Karpas-422 (cell line): ENCODE measurements at regions not wholly inside any gene's neighbourhood (a gene's known extent, or its start where the extent isn't known, plus 50 kb on each side); places are given as distances from the start of the nearest gene placed in this dataset.

Experiments
- DNase-seq: peaks from one replicate; pipeline ENCODE4 v3.0.0-alpha.2; 2015
- H2AFZ ChIP-seq: fragments of 200-600 bp; sonication (generic); 2 replicates; pipeline ENCODE4 v1.6.1; 2014; ENCODE audit warnings: antibody characterized with exemption, low read length, mixed read lengths
- H3K27ac ChIP-seq: fragments of 200-600 bp; sonication (generic); 2 replicates; pipeline ENCODE4 v1.5.1; 2014; ENCODE audit warnings: mild to moderate bottlenecking, low read length, moderate library complexity
- H3K27me3 ChIP-seq: fragments of 200-600 bp; sonication (generic); 2 replicates; pipeline ENCODE4 v1.6.1; 2014; ENCODE audit warnings: low read length, mixed read lengths
- H3K36me3 ChIP-seq: fragments of 200-600 bp; sonication (generic); 2 replicates; pipeline ENCODE4 v1.6.1; 2014; ENCODE audit warnings: low read length, mixed read lengths; ENCODE audit not compliant: insufficient read depth
- H3K4me1 ChIP-seq: fragments of 200-600 bp; sonication (generic); 2 replicates; pipeline ENCODE4 v1.6.1; 2014; ENCODE audit warnings: mild to moderate bottlenecking, low read length, mixed read lengths
- H3K4me2 ChIP-seq: fragments of 200-600 bp; sonication (generic); 2 replicates; pipeline ENCODE4 v1.6.1; 2014; ENCODE audit warnings: low read length, low read depth, mild to moderate bottlenecking; ENCODE audit not compliant: poor library complexity, severe bottlenecking
- H3K4me3 ChIP-seq: fragments of 200-600 bp; sonication (generic); 2 replicates; pipeline ENCODE4 v1.5.1; 2014; ENCODE audit warnings: mild to moderate bottlenecking, antibody characterized with exemption, low read length, mixed read lengths
- H3K79me2 ChIP-seq: fragments of 200-600 bp; sonication (generic); 2 replicates; pipeline ENCODE4 v1.6.1; 2014; ENCODE audit warnings: mild to moderate bottlenecking, low read length, mixed read lengths
- H3K9ac ChIP-seq: fragments of 200-600 bp; sonication (generic); 2 replicates; pipeline ENCODE4 v1.6.0; 2014; ENCODE audit warnings: low read length
- H3K9me2 ChIP-seq: fragments of 200-600 bp; sonication (generic), shearing (Covaris generic); replicated peaks from 2 replicates; pipeline ENCODE4 v1.6.0; 2014; ENCODE audit warnings: mild to moderate bottlenecking, low read length, moderate library complexity; ENCODE audit not compliant: insufficient read depth
- H3K9me3 ChIP-seq: fragments of 300-700, 200-600 bp; sonication (generic); 2 replicates; pipeline ENCODE4 v1.6.1; 2014; ENCODE audit warnings: low read length, mixed read lengths
- H4K20me1 ChIP-seq: fragments of 200-600 bp; sonication (generic); 2 replicates; pipeline ENCODE4 v1.6.1; 2014; ENCODE audit warnings: mild to moderate bottlenecking, antibody characterized with exemption, low read length, low read depth; ENCODE audit not compliant: insufficient read depth

GRCh38 chr5:56587381-56588130 is 227.8 kb upstream of the MAP3K1 start:
- no peak overlapping the region for H3K4me3 ChIP-seq
- no peak for DNase-seq

GRCh38 chr5:56585999-56586691 is 229.2 kb upstream of the MAP3K1 start:
- H2AFZ ChIP-seq = no peak overlapping the region
- peaks cover 16% of the 10 kb centered on the region for H3K4me1 ChIP-seq
- no peaks in the 10 kb centered on the region for H3K9me3 ChIP-seq
- DNase-seq = no peak
- no peaks in the 10 kb centered on the region for H3K79me2 ChIP-seq
- no peak overlapping the region for H3K27ac ChIP-seq
- H3K9ac ChIP-seq = no peak overlapping the region
- no peaks in the 10 kb centered on the region for H4K20me1 ChIP-seq
- H3K36me3 ChIP-seq = no peaks in the 10 kb centered on the region
- no peak overlapping the region for H3K4me3 ChIP-seq
- no peak overlapping the region for H3K4me2 ChIP-seq
- H3K27me3 ChIP-seq = no peaks in the 10 kb centered on the region
- H3K9me2 ChIP-seq = no peaks in the 10 kb centered on the region

More at GRCh38 chr5:56587381-56588130, 227.8 kb upstream of the MAP3K1 start:
- Histone ChIP-seq H3K4me2 (no peak overlapping the region), H3K36me3 (no peaks in the 10 kb centered on the region), H3K27me3 (no peaks in the 10 kb centered on the region), H2AFZ (no peak overlapping the region), H3K27ac (no peak overlapping the region), H3K9me2 (no peaks in the 10 kb centered on the region), H3K9ac (no peak overlapping the region), H3K4me1 (peaks cover 16% of the 10 kb centered on the region), H3K79me2 (no peaks in the 10 kb centered on the region), H4K20me1 (no peaks in the 10 kb centered on the region), H3K9me3 (no peaks in the 10 kb centered on the region)

- Histone ChIP-seq H3K4me3 (no peak overlapping the region), H3K4me2 (no peak overlapping the region), H3K9me2 (no peaks in the 10 kb centered on the region), H3K27me3 (no peaks in the 10 kb centered on the region), H4K20me1 (no peaks in the 10 kb centered on the region), H3K36me3 (no peaks in the 10 kb centered on the region), H3K9ac (no peak overlapping the region), H3K4me1 (peaks cover 16% of the 10 kb centered on the region), H3K9me3 (no peaks in the 10 kb centered on the region), H3K27ac (no peak overlapping the region), H3K79me2 (no peaks in the 10 kb centered on the region), H2AFZ (no peak overlapping the region)
- DNase-seq = no peak
These were observed 229.9 kb upstream of the MAP3K1 start for GRCh38 chr5:56585461-56585860.

- Histone ChIP-seq H3K4me1 (peaks cover 7% of the 10 kb centered on the region; the same call in 1 of the 2 replicates), H3K36me3 (no peaks in the 10 kb centered on the region), H3K79me2 (no peaks in the 10 kb centered on the region), H2AFZ (no peak overlapping the region), H4K20me1 (no peaks in the 10 kb centered on the region), H3K9me2 (no peaks in the 10 kb centered on the region), H3K27ac (no peak overlapping the region), H3K4me2 (no peak overlapping the region), H3K9ac (no peak overlapping the region), H3K9me3 (no peaks in the 10 kb centered on the region), H3K4me3 (no peak overlapping the region), H3K27me3 (no peaks in the 10 kb centered on the region)
- DNase-seq = no peak
These were observed 233.9 kb upstream of the MAP3K1 start for GRCh38 chr5:56581426-56581825.

GRCh38 chr5:56580864-56581263 is 234.5 kb upstream of the MAP3K1 start:
- DNase-seq = no peak
- Histone ChIP-seq H3K79me2 (no peaks in the 10 kb centered on the region), H3K9me3 (no peaks in the 10 kb centered on the region), H3K4me2 (no peak overlapping the region), H3K4me1 (peaks cover 7% of the 10 kb centered on the region; the same call in 1 of the 2 replicates), H4K20me1 (no peaks in the 10 kb centered on the region), H3K9ac (no peak overlapping the region), H3K27ac (no peak overlapping the region), H3K36me3 (no peaks in the 10 kb centered on the region), H3K4me3 (no peak overlapping the region), H3K27me3 (no peaks in the 10 kb centered on the region), H2AFZ (no peak overlapping the region), H3K9me2 (no peaks in the 10 kb centered on the region)

- Histone ChIP-seq H4K20me1 (no peaks in the 10 kb centered on the region), H3K4me3 (no peak overlapping the region), H3K9ac (no peak overlapping the region), H3K4me2 (no peak overlapping the region), H3K27me3 (no peaks in the 10 kb centered on the region), H3K9me3 (no peaks in the 10 kb centered on the region), H2AFZ (no peak overlapping the region), H3K79me2 (no peaks in the 10 kb centered on the region), H3K27ac (no peak overlapping the region), H3K9me2 (no peaks in the 10 kb centered on the region), H3K36me3 (no peaks in the 10 kb centered on the region), H3K4me1 (peaks cover 5% of the 10 kb centered on the region; the same call in 1 of the 2 replicates)
- no peak for DNase-seq
These were observed 239.5 kb upstream of the MAP3K1 start for GRCh38 chr5:56575821-56576220.

GRCh38 chr5:56574778-56575177 is 240.6 kb upstream of the MAP3K1 start:
- Histone ChIP-seq H2AFZ (no peak overlapping the region), H3K27me3 (no peaks in the 10 kb centered on the region), H3K79me2 (no peaks in the 10 kb centered on the region), H3K9ac (no peak overlapping the region), H4K20me1 (no peaks in the 10 kb centered on the region), H3K9me3 (no peaks in the 10 kb centered on the region), H3K4me2 (no peak overlapping the region), H3K36me3 (no peaks in the 10 kb centered on the region), H3K4me1 (peaks cover 5% of the 10 kb centered on the region; the same call in 1 of the 2 replicates), H3K27ac (no peak overlapping the region), H3K4me3 (no peak overlapping the region), H3K9me2 (no peaks in the 10 kb centered on the region)
- no peak for DNase-seq

- H3K27me3 ChIP-seq = no peaks in the 10 kb centered on the region
- no peak overlapping the region for H3K27ac ChIP-seq
- no peaks in the 10 kb centered on the region for H3K79me2 ChIP-seq
- no peaks in the 10 kb centered on the region for H4K20me1 ChIP-seq
- no peak overlapping the region for H3K9ac ChIP-seq
- H3K9me3 ChIP-seq = no peaks in the 10 kb centered on the region
- peaks cover 26% of the 10 kb centered on the region for H3K4me1 ChIP-seq
- no peak overlapping the region for H3K4me2 ChIP-seq
- H3K36me3 ChIP-seq = no peaks in the 10 kb centered on the region
- H2AFZ ChIP-seq = no peak overlapping the region
- DNase-seq = no peak
- no peak overlapping the region for H3K4me3 ChIP-seq
- no peaks in the 10 kb centered on the region for H3K9me2 ChIP-seq
These were observed 245.8 kb upstream of the MAP3K1 start for GRCh38 chr5:56569566-56569965.
